Activated CD8-positive, alpha-beta T cell treated with anti-CD3 and anti-CD28 coated beads, Interleukin-2, amount 10 ng/mL, durations not matched to agents 7 days and 5 days (primary cell): ENCODE measurements at regions not wholly inside any gene's neighbourhood (a gene's known extent, or its start where the extent isn't known, plus 50 kb on each side); places are given as distances from the start of the nearest gene placed in this dataset.

Source experiments
- ATAC-seq: fragments of 150-1000 bp; cut with Tn5 transposase; one replicate; pipeline ENCODE4 v1.10.0; 2021; ENCODE audit warnings: moderate library complexity
- CTCF ChIA-PET: fragments of 350-600 bp; sonication (Branson Sonifier 250); formaldehyde crosslinking; loops from one replicate; lab custom pipeline; 2021; ENCODE audit warnings: antibody characterized with exemption; lab: Charles Lee
- POLR2A ChIA-PET: fragments of 350-600 bp; sonication (Branson Sonifier 250); formaldehyde crosslinking; loops from one replicate; lab custom pipeline; 2021; ENCODE audit warnings: antibody characterized with exemption; lab: Charles Lee
- DNase-seq: peaks from one replicate; pipeline ENCODE4 v3.0.0-alpha.2; 2020
- H3K27ac Mint-ChIP-seq: one replicate; pipeline ENCODE4 v1.8.0; 2021; ENCODE audit warnings: mild to moderate bottlenecking, mixed read lengths
- H3K27me3 Mint-ChIP-seq: one replicate; pipeline ENCODE4 v1.8.0; 2021; ENCODE audit warnings: low read depth, mixed read lengths
- H3K36me3 Mint-ChIP-seq: one replicate; pipeline ENCODE4 v1.8.0; 2021; ENCODE audit warnings: low read depth, mixed read lengths
- H3K4me1 Mint-ChIP-seq: one replicate; pipeline ENCODE4 v1.8.0; 2021; ENCODE audit warnings: low read depth, mixed read lengths
- H3K4me3 Mint-ChIP-seq: one replicate; pipeline ENCODE4 v1.8.0; 2021; ENCODE audit warnings: mild to moderate bottlenecking, mixed read lengths
- H3K9me3 Mint-ChIP-seq: one replicate; pipeline ENCODE4 v1.8.0; 2022; ENCODE audit warnings: mixed read lengths; ENCODE audit not compliant: insufficient read depth

DNA sequence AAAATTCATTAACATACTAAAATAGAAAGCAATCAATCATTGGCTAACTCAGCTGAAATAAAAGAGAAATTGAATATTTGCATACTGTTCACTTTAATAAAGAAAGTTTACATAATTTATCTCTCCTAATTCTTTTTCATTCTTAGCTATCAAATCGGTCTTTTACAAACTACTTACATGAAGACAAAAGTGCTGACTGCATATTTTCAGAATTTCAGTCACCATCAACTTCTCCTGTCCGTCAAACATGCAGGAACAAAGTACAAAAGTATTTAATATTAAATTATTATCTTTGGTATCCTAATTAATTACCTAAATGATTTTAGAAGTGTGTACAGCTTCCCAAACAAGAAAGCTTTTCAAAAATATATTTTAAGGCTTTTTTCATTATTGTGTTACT, 248.4 kb downstream of the CYLC2 start:
- ChIA-PET CTCF (no interaction called here), POLR2A (no interaction called here)
- Mint-ChIP-seq H3K36me3 (no peaks in the 10 kb centered on the region), H3K27me3 (no peaks in the 10 kb centered on the region), H3K4me3 (no peak overlapping the region), H3K27ac (no peak overlapping the region), H3K4me1 (no peaks in the 10 kb centered on the region), H3K9me3 (peaks cover 14% of the 10 kb centered on the region)
- no peak for ATAC-seq
- DNase-seq = no peak

DNA sequence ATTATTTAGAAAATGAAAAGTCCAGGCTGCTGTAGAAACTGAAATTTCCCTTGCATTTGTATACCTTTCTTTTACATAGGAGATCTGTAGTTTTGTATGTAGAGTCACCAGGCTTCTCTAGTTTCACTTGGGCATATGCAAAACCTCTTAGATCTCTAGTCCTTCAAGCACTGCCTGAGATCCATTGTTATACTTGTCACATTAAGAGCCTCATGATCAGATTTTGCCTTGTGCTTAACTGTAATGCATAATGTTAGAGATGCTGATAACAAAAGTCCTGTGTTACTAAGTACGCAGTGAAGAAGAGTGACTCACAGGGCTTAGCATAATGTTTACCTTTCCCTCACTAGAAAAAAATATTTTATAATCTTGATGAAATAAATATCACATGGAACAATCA, 250.2 kb downstream of the CYLC2 start:
- ATAC-seq = no peak
- ChIA-PET POLR2A (no interaction called here), CTCF (no interaction called here)
- H3K4me1 Mint-ChIP-seq = no peaks in the 10 kb centered on the region
- H3K36me3 Mint-ChIP-seq = no peaks in the 10 kb centered on the region
- no peaks in the 10 kb centered on the region for H3K27me3 Mint-ChIP-seq
- DNase-seq = no peak
- H3K4me3 Mint-ChIP-seq = no peak overlapping the region
- H3K9me3 Mint-ChIP-seq = peaks cover 14% of the 10 kb centered on the region
- H3K27ac Mint-ChIP-seq = no peak overlapping the region

DNA sequence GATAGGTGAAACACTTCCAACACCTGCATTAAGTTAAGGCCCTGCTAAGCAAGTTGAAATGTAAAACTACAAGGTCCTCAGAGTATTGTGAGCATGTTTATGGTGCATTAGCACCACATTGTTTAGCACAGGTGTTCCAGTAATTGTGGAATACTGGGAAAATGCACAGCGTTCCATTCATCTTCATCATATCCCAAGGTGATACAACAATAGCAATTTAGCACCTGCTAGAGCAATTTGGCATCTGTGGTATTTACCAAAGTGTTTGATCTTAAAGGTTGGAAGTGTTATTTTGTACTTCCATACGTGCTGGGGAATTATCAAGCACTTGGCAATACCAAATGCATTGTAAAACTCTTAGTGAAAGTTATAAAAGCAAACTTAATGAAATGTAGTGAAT, 266.8 kb downstream of the CYLC2 start:
- H3K36me3 Mint-ChIP-seq = no peaks in the 10 kb centered on the region
- no peak overlapping the region for H3K4me3 Mint-ChIP-seq
- CTCF ChIA-PET = no interaction called here

DNA sequence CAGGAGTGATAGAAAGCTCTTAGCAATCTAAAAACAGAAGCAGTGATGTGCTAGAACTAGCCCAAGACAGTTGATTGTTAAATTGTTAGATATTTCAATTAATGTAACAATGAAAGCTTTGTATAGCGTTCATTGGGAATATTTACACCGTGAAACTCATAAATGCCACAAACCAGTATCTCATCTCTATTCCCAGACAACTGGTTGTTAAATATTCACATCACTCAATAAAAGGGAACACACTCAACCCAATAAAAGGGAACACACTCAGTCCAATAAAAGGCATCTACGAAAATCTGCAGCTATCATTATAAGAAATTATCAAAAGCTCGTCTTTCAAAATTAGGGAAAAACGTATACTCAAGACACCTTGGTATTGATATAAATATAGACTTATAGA, 270.9 kb downstream of the CYLC2 start:
- no peak for DNase-seq
- Mint-ChIP-seq H3K27me3 (no peaks in the 10 kb centered on the region), H3K9me3 (peaks cover 8% of the 10 kb centered on the region), H3K27ac (no peak overlapping the region), H3K4me1 (no peaks in the 10 kb centered on the region), H3K4me3 (no peak overlapping the region), H3K36me3 (no peaks in the 10 kb centered on the region)
- ATAC-seq = no peak
- CTCF ChIA-PET = no interaction called here
- POLR2A ChIA-PET = no interaction called here

More for the DNA sequence above, 266.8 kb downstream of the CYLC2 start:
- no peaks in the 10 kb centered on the region for H3K27me3 Mint-ChIP-seq
- H3K27ac Mint-ChIP-seq = no peak overlapping the region
- DNase-seq (no peak), ATAC-seq (no peak)
- H3K4me1 Mint-ChIP-seq = no peaks in the 10 kb centered on the region
- peaks cover 16% of the 10 kb centered on the region for H3K9me3 Mint-ChIP-seq
- POLR2A ChIA-PET = no interaction called here

DNA sequence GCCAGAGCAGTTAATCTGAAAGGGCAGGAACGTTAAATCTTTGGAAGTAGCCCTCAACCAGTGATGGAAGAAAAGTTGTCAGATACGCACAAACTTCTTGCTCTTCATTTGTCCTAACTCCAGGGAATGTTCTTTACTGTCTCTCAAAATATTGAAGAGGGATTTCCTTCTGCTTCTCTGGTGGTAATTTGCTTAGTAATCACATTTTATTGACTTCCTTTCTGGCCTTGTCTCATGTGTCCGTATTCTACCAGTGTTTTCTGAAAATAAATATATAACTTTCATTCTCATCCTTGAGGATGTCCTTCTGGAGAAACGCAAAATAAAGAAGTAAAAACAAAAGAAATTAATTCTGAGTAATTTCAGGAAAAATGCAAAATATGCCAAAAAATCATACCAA, 282.1 kb downstream of the CYLC2 start:
- no peak overlapping the region for H3K4me3 Mint-ChIP-seq
- POLR2A ChIA-PET = no interaction called here
- DNase-seq (no peak), ATAC-seq (no peak)
- CTCF ChIA-PET = no interaction called here
- H3K27me3 Mint-ChIP-seq = no peaks in the 10 kb centered on the region
- no peaks in the 10 kb centered on the region for H3K36me3 Mint-ChIP-seq
- peaks cover 2% of the 10 kb centered on the region for H3K9me3 Mint-ChIP-seq
- H3K4me1 Mint-ChIP-seq = no peaks in the 10 kb centered on the region
- no peak overlapping the region for H3K27ac Mint-ChIP-seq

DNA sequence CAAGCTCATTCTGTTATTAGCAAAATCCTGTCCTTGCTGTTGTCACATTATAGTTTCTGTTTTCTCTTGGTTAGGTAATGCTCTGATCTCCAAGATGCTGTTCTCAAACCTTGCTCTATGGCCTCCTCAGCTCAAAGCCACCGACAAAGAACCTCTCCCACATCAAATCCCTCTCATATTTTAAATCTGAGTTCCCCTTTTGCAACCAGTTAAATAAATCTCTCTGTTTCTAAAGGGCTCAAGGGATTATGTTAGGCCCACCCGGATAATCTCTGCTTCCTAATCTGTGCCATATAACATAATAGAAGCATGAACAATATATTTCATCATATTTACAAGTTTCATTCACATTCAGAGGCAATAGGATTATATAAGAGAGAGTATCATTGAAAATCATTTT, 286.0 kb downstream of the CYLC2 start:
- DNase-seq (no peak), ATAC-seq (no peak)
- Mint-ChIP-seq H3K36me3 (no peaks in the 10 kb centered on the region), H3K27ac (no peak overlapping the region), H3K27me3 (no peaks in the 10 kb centered on the region), H3K4me3 (no peak overlapping the region), H3K9me3 (peaks cover 4% of the 10 kb centered on the region), H3K4me1 (no peaks in the 10 kb centered on the region)
- ChIA-PET CTCF (interaction anchor here (0.5 kb wide), 1 partner anchor 25 kb away, joined by 3 read pairs; no protein-coding TSS in a partner anchor), POLR2A (no interaction called here)

DNA sequence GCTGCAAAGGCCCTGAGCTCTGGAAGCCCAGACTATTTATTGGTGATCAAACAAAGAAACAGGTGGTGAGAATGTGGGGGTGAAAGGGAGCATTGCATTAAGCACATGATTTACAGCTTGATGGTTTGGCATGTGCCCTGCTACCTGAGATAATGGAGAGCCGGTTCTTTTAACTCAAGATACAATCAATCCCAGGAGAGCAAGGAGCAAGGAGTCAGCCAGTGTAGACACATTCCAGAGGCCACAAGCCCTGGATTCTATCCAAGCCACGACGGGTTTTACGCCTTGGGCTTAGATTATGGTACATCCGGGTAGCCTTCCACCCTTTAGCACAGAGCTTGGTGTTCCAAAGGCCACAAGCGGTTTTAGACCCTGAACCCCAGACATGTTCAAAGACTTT, 292.2 kb downstream of the CYLC2 start:
- ATAC-seq (no peak), DNase-seq (no peak)
- ChIA-PET CTCF (no interaction called here), POLR2A (no interaction called here)
- Mint-ChIP-seq H3K4me1 (no peaks in the 10 kb centered on the region), H3K27ac (no peak overlapping the region), H3K4me3 (no peak overlapping the region), H3K27me3 (no peaks in the 10 kb centered on the region), H3K36me3 (no peaks in the 10 kb centered on the region), H3K9me3 (peaks cover 9% of the 10 kb centered on the region)

DNA sequence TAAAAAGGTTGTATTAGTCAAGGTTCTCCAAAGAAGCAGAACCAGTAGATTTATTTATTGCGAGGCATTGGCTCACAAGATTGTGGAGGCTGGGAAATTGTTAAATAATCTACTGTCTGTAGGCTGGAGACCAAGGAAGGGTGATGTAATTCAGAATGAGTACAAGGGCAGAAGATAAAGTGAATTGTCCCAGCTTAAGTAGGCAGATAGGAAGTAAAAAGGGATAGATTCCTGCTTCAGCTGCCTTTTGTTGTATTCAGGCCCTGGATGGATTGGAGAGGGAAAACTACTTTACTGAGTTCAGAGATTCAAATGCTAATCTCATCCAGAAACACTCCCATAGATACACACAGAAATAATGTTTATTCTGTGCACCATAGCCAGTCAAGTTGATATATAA, 301.1 kb downstream of the CYLC2 start:
- Mint-ChIP-seq H3K27ac (no peak overlapping the region), H3K36me3 (no peaks in the 10 kb centered on the region), H3K4me1 (no peaks in the 10 kb centered on the region), H3K4me3 (no peak overlapping the region), H3K27me3 (no peaks in the 10 kb centered on the region), H3K9me3 (peaks cover 6% of the 10 kb centered on the region)
- no peak for ATAC-seq
- CTCF ChIA-PET = no interaction called here
- no peak for DNase-seq
- POLR2A ChIA-PET = no interaction called here

DNA sequence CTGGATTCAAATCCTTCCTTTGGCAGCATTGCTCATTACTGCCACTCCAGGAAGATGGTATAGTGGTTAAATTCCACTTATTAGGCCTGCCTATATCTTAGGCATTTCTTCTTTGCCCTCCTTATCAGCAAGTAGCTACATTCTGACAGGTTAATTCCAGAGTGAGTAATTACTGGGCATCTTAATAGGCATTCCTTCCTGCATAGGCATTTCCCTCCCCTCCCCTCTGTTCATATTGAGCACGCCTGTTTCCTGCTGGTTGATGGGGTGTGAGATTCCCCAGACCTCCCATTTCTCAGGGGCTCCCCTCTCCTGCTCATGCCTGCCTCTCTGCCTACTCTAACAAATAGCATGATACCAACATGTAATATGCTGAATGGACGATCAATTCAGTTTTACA, 305.9 kb downstream of the CYLC2 start:
- Mint-ChIP-seq H3K36me3 (no peaks in the 10 kb centered on the region), H3K4me1 (no peaks in the 10 kb centered on the region), H3K27ac (no peak overlapping the region), H3K4me3 (no peak overlapping the region), H3K9me3 (peaks cover 7% of the 10 kb centered on the region), H3K27me3 (no peaks in the 10 kb centered on the region)
- POLR2A ChIA-PET = no interaction called here
- CTCF ChIA-PET = no interaction called here
- ATAC-seq = no peak
- DNase-seq = no peak

DNA sequence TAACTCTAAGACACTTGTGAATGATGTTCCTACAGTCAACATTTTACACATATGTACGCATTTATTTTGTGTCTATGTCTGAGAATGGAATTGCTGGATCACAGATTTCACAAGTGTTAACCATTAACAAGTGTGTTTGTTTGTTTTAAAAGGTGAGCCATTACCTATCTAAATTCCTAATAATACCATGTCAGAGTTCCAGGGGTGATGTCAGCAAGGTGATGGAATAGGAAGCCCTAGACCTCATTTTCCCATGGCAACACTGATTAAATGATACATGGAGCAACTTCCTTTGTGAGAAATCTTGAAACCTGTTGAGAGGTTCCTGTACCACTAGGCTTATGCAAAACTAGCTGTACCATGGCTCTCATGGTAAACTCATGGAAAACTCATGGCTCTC, 309.7 kb downstream of the CYLC2 start:
- CTCF ChIA-PET = no interaction called here
- ATAC-seq (no peak), DNase-seq (no peak)
- no peak overlapping the region for H3K4me3 Mint-ChIP-seq
- no peaks in the 10 kb centered on the region for H3K4me1 Mint-ChIP-seq
- H3K9me3 Mint-ChIP-seq = peaks cover 7% of the 10 kb centered on the region
- H3K27me3 Mint-ChIP-seq = no peaks in the 10 kb centered on the region
- no peaks in the 10 kb centered on the region for H3K36me3 Mint-ChIP-seq
- POLR2A ChIA-PET = no interaction called here
- H3K27ac Mint-ChIP-seq = no peak overlapping the region

DNA sequence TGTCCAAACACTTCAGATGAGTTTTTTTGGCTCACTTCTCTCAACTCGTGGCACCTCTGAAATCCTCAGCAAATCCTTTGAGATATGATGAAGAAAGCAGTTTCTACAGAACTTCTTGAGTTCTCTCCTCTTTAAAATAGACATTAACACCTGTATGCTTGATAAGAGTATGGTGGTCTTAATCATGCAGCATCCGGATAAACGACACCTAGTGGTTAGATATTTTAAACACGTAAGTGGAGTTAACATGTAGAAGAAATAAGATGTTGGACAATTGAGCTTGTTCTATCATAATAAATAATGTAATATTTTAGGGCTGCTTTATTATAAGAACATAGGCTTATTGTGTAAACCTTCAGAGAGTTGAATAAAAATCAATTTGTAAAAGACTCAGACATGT, 324.8 kb downstream of the CYLC2 start:
- Mint-ChIP-seq H3K4me1 (no peaks in the 10 kb centered on the region), H3K4me3 (no peak overlapping the region), H3K9me3 (no peaks in the 10 kb centered on the region), H3K27me3 (no peaks in the 10 kb centered on the region), H3K36me3 (no peaks in the 10 kb centered on the region), H3K27ac (no peak overlapping the region)
- ChIA-PET CTCF (no interaction called here), POLR2A (no interaction called here)
- ATAC-seq = no peak
- DNase-seq = no peak

DNA sequence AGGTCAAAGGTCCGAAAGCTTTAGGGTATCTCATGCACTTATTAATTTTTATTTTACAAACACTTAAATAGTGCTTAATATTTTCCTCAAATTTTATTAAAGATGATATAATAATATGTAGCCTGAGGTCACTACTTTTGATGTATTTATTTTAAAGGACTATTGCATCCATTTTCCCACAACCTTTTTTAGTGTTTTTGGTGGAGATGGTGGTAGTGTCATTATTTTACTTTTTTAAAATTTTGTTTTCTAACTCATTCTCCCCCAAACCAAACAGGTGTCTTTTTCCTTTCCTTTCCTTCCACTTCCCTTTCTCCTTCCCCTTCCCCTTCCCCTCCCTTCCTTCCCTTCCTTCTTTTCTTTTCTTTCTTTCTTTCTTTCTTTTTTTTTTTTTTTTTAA, 328.6 kb downstream of the CYLC2 start:
- Mint-ChIP-seq H3K9me3 (no peaks in the 10 kb centered on the region), H3K36me3 (no peaks in the 10 kb centered on the region), H3K27ac (no peak overlapping the region), H3K4me1 (no peaks in the 10 kb centered on the region), H3K4me3 (no peak overlapping the region), H3K27me3 (no peaks in the 10 kb centered on the region)
- no peak for ATAC-seq
- ChIA-PET CTCF (no interaction called here), POLR2A (no interaction called here)
- no peak for DNase-seq

DNA sequence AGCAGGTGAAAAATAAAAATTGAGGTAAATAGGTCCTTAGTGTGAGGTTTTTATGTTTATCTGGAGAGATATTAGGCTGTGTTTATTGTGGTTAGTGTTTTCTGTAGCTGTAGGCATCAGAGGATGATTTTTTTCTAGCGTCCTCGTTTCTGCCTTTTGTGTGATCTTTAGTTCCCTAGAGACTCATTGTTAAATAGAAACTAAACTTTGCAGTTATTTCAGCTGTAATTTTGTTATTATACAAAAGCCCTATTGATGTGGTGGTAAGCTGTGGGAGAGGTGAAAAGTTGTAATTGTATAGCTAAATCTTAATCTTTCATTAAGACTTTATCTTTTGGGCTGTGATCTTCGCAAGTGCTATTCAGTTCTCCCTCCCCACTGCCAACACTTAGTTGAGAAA, 340.3 kb downstream of the CYLC2 start:
- ChIA-PET CTCF (no interaction called here), POLR2A (no interaction called here)
- DNase-seq (no peak), ATAC-seq (no peak)
- Mint-ChIP-seq H3K27ac (no peak overlapping the region), H3K27me3 (no peaks in the 10 kb centered on the region), H3K4me3 (no peak overlapping the region), H3K9me3 (peaks cover 6% of the 10 kb centered on the region), H3K36me3 (no peaks in the 10 kb centered on the region), H3K4me1 (no peaks in the 10 kb centered on the region)
